GM18907 (cell line): ENCODE measurements at regions not wholly inside any gene's neighbourhood (a gene's known extent, or its start where the extent isn't known, plus 50 kb on each side); places are given as distances from the start of the nearest gene placed in this dataset.
"Not testable (repeated sequence)": the region's sequence is repeated elsewhere in the genome, so short reads cannot be mapped to it uniquely, and the experiment has no call there.

ENCODE experiments used
- ATAC-seq: cut with Tn5 transposase; IDR thresholded peaks from one replicate; pipeline ENCODE4 v1.9.1; 2021; ENCODE audit warnings: mild to moderate bottlenecking, moderate library complexity; ENCODE audit not compliant: unreplicated experiment

DNA sequence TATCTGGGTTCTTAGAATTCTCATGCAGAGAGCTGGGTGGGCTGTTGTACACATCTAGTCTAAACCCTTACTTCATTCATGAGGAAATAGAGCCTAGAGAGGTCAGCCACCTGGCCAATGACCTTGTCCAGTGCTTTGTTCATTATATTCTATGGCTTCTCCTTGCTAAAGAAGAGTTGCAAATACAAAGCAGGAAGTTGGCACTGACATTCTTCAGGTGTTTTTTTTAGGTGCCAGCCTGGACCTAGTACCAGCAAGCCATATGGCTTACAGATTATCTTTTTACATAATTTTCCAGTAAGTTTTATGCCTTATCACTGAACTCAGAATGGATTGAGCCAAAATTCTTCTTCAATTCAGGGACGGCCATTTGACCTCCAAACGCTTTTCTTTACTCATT is 54.7 kb upstream of the PGM2 start:
- no peak for ATAC-seq

DNA sequence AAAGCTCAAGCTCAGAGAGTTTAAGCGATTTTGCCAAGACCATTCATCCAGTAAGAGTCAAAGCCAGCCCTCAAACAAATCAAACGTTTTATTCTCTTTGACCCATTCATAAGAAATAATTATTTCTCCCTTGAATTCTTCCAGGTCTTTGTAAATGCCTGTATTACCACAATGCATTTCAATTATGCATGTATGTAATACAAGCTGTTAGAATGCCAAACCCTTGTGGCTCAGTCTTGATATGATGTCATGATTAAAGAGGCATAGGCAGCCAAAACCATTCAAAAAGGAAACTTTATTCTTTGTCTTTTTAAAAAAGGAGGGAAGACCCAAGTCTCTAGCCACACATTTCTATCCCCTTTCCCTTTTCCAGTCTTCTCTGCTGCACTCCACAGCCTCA is 56.5 kb upstream of the PGM2 start:
- no peak for ATAC-seq

DNA sequence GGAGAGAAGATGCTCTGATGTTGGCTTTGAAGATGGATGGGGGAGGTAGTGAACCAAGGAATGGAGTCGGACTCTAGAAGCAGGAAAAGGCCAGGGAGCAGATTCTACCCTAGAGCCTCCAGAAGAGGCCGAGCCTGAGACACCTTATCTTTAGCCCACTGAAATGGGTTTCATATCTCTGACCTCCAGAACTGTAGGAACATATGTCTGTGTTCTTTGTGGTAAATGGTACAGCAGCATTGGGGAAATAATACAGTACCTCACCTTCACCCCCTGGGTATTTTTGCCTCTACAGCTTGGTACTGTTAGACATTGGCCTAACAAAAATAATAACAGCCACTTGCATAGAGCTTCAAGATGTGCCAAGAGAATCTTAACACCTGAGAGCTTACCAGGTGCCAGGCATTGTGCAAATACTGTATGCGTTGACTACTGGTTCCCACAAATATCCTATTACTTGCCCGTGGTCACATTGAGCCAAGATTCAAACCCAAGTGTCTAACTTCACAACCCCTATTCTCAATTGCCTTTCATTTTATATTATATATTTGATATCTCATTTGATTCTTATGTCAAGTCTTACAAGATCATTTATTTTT is 57.0 kb upstream of the PGM2 start:
- ATAC-seq = no peak

DNA sequence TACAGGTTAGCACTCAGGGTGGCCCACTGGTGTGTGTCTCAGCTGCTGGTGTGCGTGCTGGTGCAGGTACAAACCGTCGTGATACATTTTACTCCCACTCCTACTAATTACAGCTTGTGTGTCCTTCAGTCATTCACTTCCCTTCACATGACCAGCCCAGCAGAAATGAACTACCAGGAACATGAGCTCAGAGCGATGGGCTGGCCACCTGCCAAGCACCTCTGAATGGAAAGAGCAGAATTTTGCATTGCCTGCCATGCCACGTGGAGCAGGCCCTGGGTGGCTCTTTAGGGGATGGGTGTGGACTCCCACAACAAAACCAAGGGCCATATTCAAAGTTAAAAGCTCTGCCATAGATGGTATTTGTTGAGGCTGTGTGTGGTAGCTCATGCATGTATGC is 58.9 kb upstream of the PGM2 start:
- no peak for ATAC-seq

DNA sequence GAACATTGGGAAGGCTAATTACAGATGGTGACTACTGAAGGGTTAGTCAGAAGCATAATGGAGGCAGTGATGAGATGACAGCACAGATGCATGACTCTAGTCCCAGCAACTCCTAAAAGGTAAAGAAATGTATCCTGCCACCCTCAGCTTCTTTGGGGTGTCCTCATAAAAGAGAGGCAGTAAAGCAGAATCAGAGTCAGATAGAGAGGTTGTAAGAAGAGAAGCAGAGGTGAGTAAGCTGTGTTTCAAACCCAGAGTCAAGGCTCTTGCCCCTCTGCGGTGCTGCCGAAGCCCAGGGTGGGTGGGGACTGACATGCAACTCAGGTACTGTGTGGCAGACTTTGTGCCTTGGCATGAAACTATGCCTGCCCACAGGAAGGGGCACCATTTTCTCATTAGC is 59.5 kb upstream of the PGM2 start:
- no peak for ATAC-seq

DNA sequence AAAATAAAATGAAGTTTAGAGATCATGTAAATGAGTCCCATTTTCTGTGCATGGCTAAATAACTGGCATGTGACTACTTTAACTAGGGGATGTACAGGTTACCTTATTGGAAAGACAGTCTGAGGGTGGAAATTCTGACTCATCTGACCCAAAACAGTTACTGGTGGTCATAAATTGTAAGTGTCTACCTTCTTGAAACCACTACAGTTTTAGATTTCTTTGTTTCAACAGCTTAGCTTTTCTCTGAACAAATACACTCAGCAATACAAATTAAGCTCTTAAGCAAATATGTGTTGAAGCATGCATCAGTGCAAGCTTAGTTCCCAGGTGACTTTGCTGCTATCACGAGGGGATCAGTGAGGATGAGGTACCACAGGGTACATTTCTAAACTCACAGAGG is 60.7 kb upstream of the PGM2 start:
- peak; percentile 47 for ATAC-seq

DNA sequence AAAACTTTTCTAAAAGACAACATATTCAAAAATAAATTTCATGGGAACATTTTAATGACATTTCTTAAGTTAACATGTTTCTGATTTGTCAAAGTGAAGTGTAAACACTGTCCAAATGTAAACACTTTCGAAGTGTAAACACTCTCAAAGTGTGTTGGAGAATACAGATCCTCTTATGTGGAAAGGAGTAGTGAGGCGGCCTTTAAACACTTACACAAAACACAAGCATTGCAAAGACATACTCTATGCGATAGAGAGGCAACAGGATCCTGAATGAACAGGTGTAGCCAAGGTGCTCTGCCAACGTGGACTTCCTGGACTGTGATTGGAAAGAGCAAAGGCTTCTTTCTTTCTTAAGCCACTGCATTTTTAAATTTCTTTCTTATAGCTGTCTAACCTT is 62.7 kb upstream of the PGM2 start:
- no peak for ATAC-seq

DNA sequence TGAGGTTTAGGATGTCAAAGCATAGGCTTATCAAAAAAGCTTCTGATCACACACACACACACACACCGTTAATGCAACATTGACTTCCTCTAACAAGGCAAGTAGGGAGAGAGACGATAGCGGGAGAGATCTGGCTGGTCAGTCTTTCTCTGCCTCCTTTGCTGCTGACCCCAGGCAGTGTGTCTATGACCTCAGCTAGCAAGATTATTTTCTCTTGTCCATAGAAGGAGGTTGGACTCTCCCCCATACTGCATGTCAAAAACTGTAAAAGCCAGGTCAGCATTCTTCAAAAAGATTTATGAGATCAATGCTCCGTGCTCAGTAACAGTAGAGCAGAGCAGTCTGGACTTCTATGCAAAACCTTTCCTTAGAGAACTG is 63.5 kb upstream of the PGM2 start:
- ATAC-seq = no peak

DNA sequence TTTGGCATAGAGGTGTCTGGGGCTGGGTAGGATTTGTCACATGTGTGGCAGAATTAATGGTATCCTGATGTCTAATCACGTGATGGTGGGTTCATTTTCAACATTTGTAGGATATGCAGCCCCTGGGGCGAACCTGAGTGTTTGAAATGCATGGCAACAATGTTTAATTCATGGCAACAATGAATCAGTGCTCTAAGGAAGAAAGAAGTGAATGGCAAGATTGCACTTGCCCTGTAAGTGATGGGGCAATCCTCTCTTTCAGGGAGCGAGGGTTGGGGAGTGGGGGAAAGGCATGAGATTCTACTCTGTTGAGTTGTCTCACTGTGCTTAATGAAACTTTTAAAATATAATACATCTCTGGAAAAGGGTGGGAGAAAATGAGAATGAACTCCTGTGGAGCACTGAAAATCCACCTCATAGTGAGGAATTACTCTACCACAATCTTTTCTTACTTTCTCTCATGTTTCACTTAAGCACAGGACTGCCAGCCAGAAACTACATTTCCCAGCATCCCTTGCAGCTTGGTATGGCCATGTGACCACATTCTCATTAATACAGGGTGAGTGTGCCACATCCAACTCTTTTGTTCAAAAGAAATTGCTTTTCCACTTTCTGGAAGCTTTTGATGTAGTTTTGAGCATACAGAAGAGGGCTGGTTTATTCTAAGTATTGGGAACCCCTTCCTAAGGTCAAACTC is 64.0 kb upstream of the PGM2 start:
- ATAC-seq = no peak

DNA sequence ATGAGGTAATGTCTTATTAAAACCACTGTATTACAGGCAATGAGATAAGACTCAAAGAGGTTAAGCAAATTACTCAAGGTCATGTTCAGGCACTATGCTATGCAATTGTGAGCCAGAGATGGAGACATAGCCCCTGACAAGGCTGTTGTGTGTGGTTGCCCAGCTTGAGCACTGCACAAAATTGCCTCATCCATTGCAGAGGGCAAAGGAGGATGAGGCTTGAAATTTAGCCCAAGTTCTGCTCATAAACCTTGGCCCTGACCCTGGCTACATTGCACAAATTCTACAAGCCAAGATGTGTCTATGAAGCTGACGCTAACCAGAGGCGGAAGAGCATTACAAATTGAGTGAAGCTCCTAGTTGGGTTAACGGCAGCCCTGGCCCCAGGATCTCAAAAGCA is 65.6 kb upstream of the PGM2 start:
- no peak for ATAC-seq

DNA sequence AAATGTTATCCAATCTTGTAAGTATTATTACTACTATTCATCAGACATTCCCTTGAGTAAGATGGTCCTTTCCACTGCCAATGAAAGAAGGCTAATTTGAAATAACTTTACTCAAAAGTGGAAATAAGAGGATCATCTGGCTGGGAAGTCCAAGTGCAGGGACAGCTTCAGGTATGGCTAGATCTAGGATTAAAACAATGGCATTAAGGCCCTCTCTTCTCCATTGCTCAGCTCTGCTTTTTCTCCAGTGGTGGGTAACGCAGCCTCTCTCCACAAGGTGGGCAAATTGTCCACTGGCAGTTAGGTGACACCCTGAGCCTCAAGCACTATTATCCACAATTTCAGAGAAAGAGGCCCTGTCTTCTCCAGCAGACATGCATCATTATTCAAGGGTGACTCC is 66.7 kb upstream of the PGM2 start:
- ATAC-seq = no peak

DNA sequence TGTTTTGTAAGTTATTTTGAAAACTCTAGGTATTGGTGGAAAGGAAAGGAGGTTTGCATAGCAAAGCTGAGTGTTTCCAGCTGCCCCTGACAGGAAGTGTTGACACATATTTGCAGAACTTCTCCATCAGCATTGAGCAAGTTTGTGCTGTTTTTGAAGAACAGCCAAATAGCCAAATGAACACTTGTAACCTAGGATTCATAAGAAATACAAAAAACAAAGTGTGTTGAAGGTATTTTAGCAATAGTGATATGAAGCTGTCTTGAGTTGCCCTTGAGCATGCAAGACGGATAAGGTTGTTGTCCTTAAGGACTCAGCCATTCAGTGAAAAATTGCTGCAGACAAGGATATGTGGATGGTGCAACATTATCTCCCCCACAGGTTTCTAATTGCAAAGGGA is 68.3 kb upstream of the PGM2 start:
- ATAC-seq = no peak

DNA sequence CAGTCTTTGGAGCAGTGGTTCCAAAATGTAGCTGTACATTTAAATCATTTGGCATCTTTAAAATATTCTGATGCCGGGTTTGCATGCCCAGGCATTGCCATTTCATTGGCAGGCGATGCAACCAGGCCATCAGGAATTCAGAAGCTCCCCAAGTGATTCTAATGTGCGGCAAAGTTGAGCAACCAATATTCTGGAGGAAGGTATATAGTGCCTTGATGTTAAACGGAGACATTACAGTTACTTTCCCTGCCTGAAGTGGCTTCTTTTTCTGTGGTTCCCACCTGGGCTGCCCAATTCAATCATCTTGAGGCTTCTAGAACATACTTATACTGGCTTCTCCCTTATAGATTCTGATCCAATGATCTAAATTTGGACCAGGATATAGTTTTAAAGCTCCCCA is 68.7 kb upstream of the PGM2 start:
- ATAC-seq = no peak

DNA sequence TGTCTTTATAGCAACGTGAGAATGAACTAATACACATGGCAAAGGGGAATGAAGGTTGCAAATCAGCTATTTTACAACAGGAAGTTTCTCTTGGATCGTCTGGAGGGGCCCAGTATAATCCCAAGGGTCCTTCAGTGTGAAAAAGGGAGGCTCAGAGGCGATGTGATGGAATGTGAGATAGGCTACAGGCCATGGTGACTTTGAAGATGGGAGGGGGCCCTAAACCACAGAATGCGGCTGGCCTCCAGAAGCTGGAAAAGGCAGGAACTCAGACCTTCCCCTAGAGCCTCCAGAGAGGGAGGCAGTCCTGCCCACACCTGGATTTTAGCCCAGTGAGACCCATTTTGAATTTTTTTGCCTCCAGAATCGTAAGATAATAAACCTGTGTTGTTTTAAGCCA is 69.4 kb upstream of the PGM2 start:
- ATAC-seq = no peak

DNA sequence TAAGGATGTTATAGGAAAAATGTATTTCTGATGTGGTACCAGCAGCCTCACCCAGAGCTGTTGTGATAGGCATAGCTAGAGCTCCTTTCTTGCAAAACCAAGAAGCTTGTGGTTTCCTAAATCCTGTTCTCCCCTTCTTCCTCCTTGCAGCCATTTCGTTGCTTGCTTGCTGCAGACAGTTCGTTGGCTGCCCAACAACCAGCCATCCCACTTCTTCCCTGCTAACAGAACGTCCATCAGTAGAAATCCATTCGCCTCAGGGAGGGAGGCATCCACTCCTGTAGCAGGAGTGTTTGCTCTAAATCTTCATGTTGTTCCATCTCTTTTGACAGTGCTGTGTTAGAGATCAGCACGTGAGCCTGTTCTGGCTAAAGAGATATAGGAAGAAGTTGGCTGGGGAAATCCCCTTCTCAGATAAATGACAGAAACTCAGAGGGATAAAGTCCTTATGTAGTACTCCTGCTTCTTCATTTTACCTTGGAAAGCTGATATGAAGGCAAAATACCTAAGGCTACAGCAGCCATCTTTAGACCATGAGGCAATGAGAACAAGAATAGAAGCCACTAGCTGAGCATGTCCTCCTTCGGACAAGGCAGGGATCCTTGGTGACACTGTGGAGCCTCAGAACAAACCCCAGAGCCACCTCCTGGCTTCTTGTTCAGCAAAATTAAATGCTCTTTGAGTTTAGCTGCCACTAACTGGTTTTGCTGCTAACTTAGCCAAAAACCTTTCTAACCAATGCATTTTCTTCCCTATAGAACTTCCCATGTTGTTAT is 68.4 kb upstream of the RELL1 start:
- ATAC-seq = no peak

DNA sequence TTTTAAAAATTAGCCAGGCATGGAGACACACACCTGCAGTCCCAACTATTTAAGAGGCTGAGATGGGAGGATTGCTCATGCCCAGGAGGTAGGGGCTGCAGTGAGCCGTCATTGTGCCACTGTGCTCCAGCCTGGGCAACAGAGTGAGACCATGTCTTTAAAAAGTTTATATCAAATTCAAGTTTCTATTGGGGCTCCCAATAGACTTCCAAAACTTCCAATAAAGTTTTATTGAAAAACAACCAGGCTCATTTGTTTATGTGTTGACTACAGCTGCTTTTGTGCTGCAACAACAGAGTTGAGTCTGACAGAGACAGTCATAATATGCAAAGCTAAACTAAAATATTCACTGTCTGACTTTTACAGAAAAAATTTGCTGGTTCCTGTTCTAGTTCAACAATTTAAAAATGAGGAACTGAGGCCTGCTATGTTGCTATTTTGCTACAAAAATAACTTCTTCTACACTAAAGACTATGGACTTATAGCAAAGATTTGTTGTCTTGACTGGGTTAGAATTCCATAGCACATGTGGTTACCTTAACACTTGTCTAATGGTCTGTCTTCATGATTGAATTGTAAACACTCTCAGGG is 63.3 kb upstream of the RELL1 start:
- ATAC-seq = peak; percentile 49

DNA sequence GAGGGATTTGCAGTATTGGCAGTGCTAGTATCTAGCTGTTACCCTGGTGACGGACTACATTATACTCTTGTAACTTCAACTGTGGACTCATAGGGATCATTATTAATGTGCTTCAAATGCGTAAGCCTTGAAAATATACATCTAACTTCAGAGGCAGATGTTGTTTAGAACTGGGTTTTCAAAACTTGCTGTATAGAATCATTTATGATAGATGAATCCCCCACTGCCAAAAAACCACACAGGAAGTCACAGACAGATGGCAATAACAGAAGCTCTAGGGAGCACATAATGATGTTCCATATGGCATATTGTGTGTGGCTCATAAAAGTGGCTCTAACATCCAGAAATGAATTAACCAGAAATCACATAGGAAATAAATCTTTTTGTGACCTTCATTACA is 62.3 kb upstream of the RELL1 start:
- ATAC-seq = no peak

DNA sequence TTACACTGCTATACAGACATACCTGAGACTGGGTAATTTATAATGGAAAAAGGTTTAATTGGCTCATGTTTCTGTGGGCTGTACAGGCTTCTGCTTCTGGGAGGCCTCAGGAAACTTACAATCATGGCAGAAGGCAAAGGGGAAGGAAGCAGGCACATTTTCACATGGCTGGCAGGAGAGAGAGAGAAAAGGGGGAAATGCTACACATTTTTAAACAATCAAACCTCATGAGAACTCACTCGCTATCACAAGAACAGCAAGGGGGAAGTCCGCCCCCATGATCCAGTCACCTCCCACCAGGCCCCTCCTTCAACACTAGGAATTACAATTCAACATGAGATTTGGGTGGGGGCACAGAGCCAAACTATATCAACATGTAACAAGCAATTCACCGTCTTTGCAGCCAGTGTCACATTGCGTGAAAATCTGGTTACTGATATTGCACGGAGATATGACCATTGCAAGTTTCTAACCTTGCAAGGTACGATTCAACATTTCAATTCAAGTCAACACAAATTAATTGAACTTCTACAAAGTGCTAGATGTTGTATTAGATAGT is 61.7 kb upstream of the RELL1 start:
- ATAC-seq = no peak

DNA sequence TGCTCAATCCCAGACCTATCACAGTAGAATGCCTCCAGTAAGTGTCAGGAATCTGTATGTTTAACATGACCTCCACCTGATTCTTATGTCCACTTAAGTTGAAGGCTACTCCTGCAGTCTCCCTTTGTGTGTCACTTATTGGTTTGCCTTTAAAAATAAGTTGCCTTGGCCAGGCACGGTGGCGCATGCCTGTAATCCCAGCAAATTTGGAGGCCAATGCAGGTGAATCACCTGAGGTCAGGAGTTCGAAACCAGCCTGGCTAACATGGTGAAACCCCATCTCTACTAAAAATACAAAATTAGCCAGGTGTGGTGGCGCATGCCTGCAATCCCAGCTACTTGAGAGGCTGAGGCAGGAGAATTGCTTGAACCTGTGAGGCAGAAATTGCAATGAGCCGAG is 60.7 kb upstream of the RELL1 start:
- ATAC-seq = not testable (repeated sequence)

DNA sequence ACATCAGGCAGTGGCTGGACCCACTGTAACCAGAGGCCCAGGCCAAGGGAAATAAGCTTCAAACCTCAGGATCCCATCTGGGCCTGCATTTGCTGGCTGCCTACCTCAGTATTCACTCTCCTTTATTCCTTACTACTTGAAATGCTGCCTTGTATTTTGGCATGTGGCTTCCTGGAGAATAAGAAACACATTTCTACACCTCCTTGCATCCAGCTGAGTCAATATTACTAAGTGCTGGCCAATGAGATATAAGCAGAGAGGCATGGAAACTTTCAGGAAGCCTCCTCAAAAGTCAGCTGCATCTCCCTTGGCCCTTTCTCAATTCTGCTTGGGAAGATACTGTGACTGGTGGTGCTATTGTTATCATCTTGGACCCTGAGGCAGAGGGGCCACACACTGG is 59.8 kb upstream of the RELL1 start:
- ATAC-seq = no peak

DNA sequence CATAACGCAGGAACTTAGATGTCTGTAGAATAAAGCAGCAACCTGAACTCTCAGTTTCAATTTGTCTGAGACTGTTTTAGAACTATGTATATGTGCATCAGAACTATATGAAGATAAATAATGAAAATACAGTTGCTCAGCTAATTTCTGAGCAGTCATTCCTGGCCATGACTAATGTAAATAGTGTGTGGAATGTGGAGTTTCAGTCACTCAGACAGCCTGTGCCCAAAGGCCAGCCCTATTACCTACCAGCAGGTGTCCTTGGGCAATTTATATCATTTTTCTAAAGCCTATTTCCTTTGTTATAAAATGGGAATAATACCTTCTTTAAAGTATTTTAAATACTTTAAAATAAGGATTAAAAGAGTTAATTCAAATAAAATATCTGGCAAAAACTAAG is 56.0 kb upstream of the RELL1 start:
- ATAC-seq = no peak

DNA sequence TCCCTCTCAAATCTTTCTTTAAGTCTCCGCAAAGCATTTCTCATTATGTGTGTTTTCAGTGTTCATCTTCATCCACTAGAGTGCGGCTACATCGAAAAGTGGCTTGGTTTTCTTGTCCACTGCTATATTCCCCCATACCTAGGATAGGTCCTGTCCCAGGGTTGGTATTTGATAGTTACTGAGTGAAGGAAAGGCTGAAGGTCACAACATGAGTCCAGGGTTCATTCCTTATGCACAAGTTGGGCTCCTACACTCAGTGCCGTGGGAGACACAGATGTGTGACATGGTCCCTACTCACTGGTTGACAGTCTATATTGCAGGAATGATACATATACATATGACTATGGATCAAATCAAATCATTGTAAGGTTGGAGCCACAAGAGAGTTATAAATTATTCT is 55.4 kb upstream of the RELL1 start:
- ATAC-seq = no peak
